Mucosa of rectum (tissue), 2 donors: ENCODE measurements at regions not wholly inside any gene's neighbourhood (a gene's known extent, or its start where the extent isn't known, plus 50 kb on each side); places are given as distances from the start of the nearest gene placed in this dataset.

Experiments
- H3K27ac ChIP-seq, 2 donors: one replicate each; pipeline ENCODE4 v1.7.0; 2013; ENCODE audit warnings: inconsistent platforms in 2 of 2, low read depth in 2 of 2, low read length in 2 of 2
- H3K27me3 ChIP-seq, 2 donors: one replicate each; pipeline ENCODE4 v1.7.0; 2013; ENCODE audit warnings: low read length in 2 of 2; ENCODE audit not compliant: control insufficient read depth in 2 of 2, insufficient read depth in 2 of 2
- H3K36me3 ChIP-seq, 2 donors: one replicate each; pipeline ENCODE4 v1.7.0; 2013; ENCODE audit warnings: low read length in 2 of 2; ENCODE audit not compliant: control insufficient read depth in 2 of 2, insufficient read depth in 2 of 2
- H3K4me1 ChIP-seq, 2 donors: one replicate each; pipeline ENCODE4 v1.7.0; 2013; ENCODE audit warnings: low read length in 2 of 2, mild to moderate bottlenecking in 1 of 2; ENCODE audit not compliant: control insufficient read depth in 2 of 2, insufficient read depth in 2 of 2
- H3K4me3 ChIP-seq, 2 donors: one replicate each; pipeline ENCODE4 v1.7.0; 2013; ENCODE audit warnings: low read length in 2 of 2
- H3K9ac ChIP-seq, 2 donors: one replicate each; pipeline ENCODE4 v1.7.0; 2013; ENCODE audit warnings: low read length in 2 of 2, low read depth in 1 of 2, mild to moderate bottlenecking in 1 of 2
- H3K9me3 ChIP-seq, 2 donors: one replicate each; pipeline ENCODE4 v1.7.0; 2013; ENCODE audit warnings: low read length in 2 of 2; ENCODE audit not compliant: control insufficient read depth in 2 of 2
- donor health status: healthy.
- donor health status: Normal muscosa, but diverticular disease.

GRCh38 chr18:76102156-76102555 lies 392.9 kb downstream of the ZNF516 start:
- Histone ChIP-seq H3K36me3 (no peaks in the 10 kb centered on the region), H3K27me3 (no peaks in the 10 kb centered on the region), H3K27ac (no peak overlapping the region), H3K4me3 (no peak overlapping the region), H3K4me1 (no peaks in the 10 kb centered on the region), H3K9me3 (peaks cover 0 to 2% of the 10 kb centered on the region in 2 donors), H3K9ac (no peak overlapping the region)

- Histone ChIP-seq H3K4me1 (no peaks in the 10 kb centered on the region), H3K4me3 (no peak overlapping the region), H3K27me3 (no peaks in the 10 kb centered on the region), H3K9me3 (peaks cover 0 to 2% of the 10 kb centered on the region in 2 donors), H3K27ac (no peak overlapping the region), H3K9ac (no peak overlapping the region), H3K36me3 (no peaks in the 10 kb centered on the region)
Measured at GRCh38 chr18:76099931-76100457, 395.0 kb downstream of the ZNF516 start.

- Histone ChIP-seq H3K36me3 (no peaks in the 10 kb centered on the region), H3K9me3 (peaks cover 0 to 2% of the 10 kb centered on the region in 2 donors), H3K9ac (no peak overlapping the region), H3K4me3 (no peak overlapping the region), H3K27ac (no peak overlapping the region), H3K4me1 (no peaks in the 10 kb centered on the region), H3K27me3 (no peaks in the 10 kb centered on the region)
Measured at GRCh38 chr18:76098674-76099411, 396.2 kb downstream of the ZNF516 start.

- Histone ChIP-seq H3K27ac (no peak overlapping the region), H3K4me3 (no peak overlapping the region), H3K9ac (no peak overlapping the region), H3K36me3 (no peaks in the 10 kb centered on the region), H3K27me3 (no peaks in the 10 kb centered on the region), H3K9me3 (no peaks in the 10 kb centered on the region), H3K4me1 (no peaks in the 10 kb centered on the region)
Measured at GRCh38 chr18:76081536-76081935, 413.5 kb downstream of the ZNF516 start.

GRCh38 chr18:76080430-76080829 lies 414.6 kb downstream of the ZNF516 start:
- no peaks in the 10 kb centered on the region for H3K27me3 ChIP-seq
- no peaks in the 10 kb centered on the region for H3K4me1 ChIP-seq
- no peak overlapping the region for H3K27ac ChIP-seq
- H3K9ac ChIP-seq: no peak overlapping the region
- no peaks in the 10 kb centered on the region for H3K9me3 ChIP-seq
- H3K36me3 ChIP-seq: no peaks in the 10 kb centered on the region
- H3K4me3 ChIP-seq: no peak overlapping the region

GRCh38 chr18:76075777-76076176 lies 419.3 kb downstream of the ZNF516 start:
- H3K27me3 ChIP-seq: no peaks in the 10 kb centered on the region
- H3K9ac ChIP-seq: no peak overlapping the region
- H3K27ac ChIP-seq: no peak overlapping the region
- no peak overlapping the region for H3K4me3 ChIP-seq
- H3K4me1 ChIP-seq: no peaks in the 10 kb centered on the region
- H3K9me3 ChIP-seq: peaks cover 2 to 5% of the 10 kb centered on the region in 2 donors
- no peaks in the 10 kb centered on the region for H3K36me3 ChIP-seq

GRCh38 chr18:76064998-76065397 lies 430.0 kb downstream of the ZNF516 start:
- no peaks in the 10 kb centered on the region for H3K9me3 ChIP-seq
- no peak overlapping the region for H3K27ac ChIP-seq
- no peaks in the 10 kb centered on the region for H3K4me1 ChIP-seq
- no peaks in the 10 kb centered on the region for H3K36me3 ChIP-seq
- no peak overlapping the region for H3K9ac ChIP-seq
- no peak overlapping the region for H3K4me3 ChIP-seq
- H3K27me3 ChIP-seq: no peaks in the 10 kb centered on the region

GRCh38 chr18:76058146-76058545 lies 436.9 kb downstream of the ZNF516 start:
- Histone ChIP-seq H3K9ac (no peak overlapping the region), H3K4me3 (no peak overlapping the region), H3K9me3 (peaks cover 0 to 2% of the 10 kb centered on the region in 2 donors), H3K27ac (no peak overlapping the region), H3K36me3 (no peaks in the 10 kb centered on the region), H3K4me1 (no peaks in the 10 kb centered on the region), H3K27me3 (no peaks in the 10 kb centered on the region)

GRCh38 chr18:76057386-76057785 lies 437.7 kb downstream of the ZNF516 start:
- Histone ChIP-seq H3K9ac (no peak overlapping the region), H3K27me3 (no peaks in the 10 kb centered on the region)

GRCh38 chr18:76056471-76057110 lies 438.5 kb downstream of the ZNF516 start:
- Histone ChIP-seq H3K27me3 (no peaks in the 10 kb centered on the region), H3K9ac (no peak overlapping the region), H3K9me3 (peaks cover 0 to 2% of the 10 kb centered on the region in 2 donors), H3K36me3 (no peaks in the 10 kb centered on the region), H3K4me3 (no peak overlapping the region), H3K4me1 (no peaks in the 10 kb centered on the region), H3K27ac (no peak overlapping the region)

More at GRCh38 chr18:76057386-76057785, 437.7 kb downstream of the ZNF516 start:
- Histone ChIP-seq H3K36me3 (no peaks in the 10 kb centered on the region), H3K4me3 (no peak overlapping the region), H3K9me3 (peaks cover 0 to 2% of the 10 kb centered on the region in 2 donors), H3K27ac (no peak overlapping the region), H3K4me1 (no peaks in the 10 kb centered on the region)
